ENCODE measurements at regions not wholly inside any gene's neighbourhood (a gene's known extent, or its start where the extent isn't known, plus 50 kb on each side); places are given as distances from the start of the nearest gene placed in this dataset.

DNA sequence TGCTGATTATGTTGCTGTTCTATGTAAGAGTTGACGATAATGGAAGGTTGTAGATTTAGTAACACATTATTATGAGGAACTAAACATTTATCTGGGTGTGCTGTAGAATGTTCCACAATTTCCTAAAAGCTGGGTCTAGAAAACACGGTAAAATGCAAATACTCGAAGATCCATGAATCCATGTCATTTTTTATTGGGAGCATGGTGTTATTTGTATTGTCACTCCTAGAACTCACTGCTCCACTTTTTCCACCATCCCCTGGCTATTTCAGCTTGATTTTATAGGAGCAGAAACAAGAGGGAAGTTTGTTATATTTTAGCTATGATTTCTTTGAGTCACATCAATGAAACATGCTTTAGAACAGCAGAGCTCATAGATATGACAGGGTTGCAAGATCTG, 155.0 kb upstream of the ANK2 start:
- CTCF ChIA-PET, result no interaction called here
- TF ChIP-seq, protein P1, sequence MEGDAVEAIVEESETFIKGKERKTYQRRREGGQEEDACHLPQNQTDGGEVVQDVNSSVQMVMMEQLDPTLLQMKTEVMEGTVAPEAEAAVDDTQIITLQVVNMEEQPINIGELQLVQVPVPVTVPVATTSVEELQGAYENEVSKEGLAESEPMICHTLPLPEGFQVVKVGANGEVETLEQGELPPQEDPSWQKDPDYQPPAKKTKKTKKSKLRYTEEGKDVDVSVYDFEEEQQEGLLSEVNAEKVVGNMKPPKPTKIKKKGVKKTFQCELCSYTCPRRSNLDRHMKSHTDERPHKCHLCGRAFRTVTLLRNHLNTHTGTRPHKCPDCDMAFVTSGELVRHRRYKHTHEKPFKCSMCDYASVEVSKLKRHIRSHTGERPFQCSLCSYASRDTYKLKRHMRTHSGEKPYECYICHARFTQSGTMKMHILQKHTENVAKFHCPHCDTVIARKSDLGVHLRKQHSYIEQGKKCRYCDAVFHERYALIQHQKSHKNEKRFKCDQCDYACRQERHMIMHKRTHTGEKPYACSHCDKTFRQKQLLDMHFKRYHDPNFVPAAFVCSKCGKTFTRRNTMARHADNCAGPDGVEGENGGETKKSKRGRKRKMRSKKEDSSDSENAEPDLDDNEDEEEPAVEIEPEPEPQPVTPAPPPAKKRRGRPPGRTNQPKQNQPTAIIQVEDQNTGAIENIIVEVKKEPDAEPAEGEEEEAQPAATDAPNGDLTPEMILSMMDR (IDR thresholded peaks at IDR 0.05), result no peak
- no peaks in the 10 kb centered on the region for H3K36me3 Mint-ChIP-seq (ENCODE audit: low read depth)
- POLR2A ChIA-PET, result no interaction called here
- intact Hi-C loops (cut with micrococcal nuclease), result no loop called here
- no peak for ATAC-seq (ENCODE audit: low read depth)
- H3K4me1 Mint-ChIP-seq, result peaks cover 4% of the 10 kb centered on the region
- DNase-seq, result no peak
- H3K4me3 Mint-ChIP-seq, result no peak overlapping the region
- H3K9me3 Mint-ChIP-seq, result no peaks in the 10 kb centered on the region
- H3K27ac Mint-ChIP-seq, result no peak overlapping the region
- H3K27me3 Mint-ChIP-seq, result peaks cover 3% of the 10 kb centered on the region

DNA sequence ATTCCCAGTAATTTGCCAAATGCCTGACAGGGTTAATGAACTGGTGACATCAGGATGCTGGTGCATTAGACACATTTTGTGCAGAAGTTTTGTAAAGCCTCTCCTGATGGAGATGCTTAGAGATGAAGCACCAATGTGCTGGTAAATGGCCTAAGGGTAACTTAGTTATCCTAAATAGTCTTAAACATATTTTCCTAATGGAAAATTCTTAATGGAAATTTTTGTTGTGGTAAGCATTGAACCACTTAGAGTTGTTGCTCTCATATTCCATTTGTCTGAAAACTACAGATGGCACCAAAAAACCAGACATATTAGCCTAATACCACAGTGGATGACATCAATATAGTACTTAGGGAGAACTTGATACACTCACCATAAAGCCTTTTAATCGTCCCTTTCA, 154.5 kb upstream of the ANK2 start:
- no peaks in the 10 kb centered on the region for H3K4me1 Mint-ChIP-seq
- H3K4me3 Mint-ChIP-seq, result no peak overlapping the region
- H3K36me3 Mint-ChIP-seq (ENCODE audit: low read depth), result no peaks in the 10 kb centered on the region
- TF ChIP-seq, protein P1 (IDR thresholded peaks at IDR 0.05), result no peak
- ChIA-PET POLR2A (no interaction called here), CTCF (no interaction called here)
- H3K9me3 Mint-ChIP-seq, result no peaks in the 10 kb centered on the region
- ATAC-seq (ENCODE audit: low read depth) (no peak), DNase-seq (no peak)
- intact Hi-C loops (cut with micrococcal nuclease), result no loop called here
- H3K27ac Mint-ChIP-seq, result no peak overlapping the region
- peaks cover 3% of the 10 kb centered on the region for H3K27me3 Mint-ChIP-seq

DNA sequence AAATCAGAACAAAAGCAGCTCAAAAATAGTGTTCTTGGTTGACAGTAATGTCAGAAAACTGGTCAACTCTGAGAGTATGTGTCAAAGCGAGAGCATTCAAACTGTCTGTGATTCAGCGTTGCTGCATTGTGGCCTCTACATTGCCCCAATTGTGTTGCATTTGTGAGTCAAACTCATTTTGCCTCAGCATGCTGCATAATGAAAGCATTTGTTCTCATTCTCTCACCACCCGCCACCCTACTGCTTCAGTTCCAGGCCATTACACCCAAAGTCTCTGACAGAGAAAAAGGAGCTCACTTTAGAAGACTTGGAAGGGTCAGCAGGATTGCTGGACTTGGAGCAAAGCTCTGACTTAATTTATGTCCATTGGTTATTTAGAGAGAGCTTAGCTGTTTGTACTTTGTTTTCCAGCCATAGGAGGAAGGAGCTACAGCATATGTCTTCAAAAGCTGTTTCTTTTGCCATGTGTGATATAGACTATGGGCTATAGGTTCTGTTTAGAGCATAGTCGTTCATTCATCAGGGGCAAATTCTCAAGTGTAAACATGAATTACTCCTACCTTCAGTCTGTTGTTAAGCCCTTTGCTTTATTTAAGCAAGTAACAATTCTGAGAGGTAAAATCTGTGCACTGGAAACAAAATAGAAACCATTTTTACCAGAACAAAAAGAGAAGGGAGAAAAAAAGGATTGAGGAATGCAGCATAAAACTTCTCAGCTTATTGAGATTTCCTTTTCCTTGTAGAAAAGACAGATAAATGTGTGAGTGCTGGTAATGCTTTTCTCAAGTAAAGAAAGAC, 153.4 kb upstream of the ANK2 start:
- H3K4me3 Mint-ChIP-seq, result no peak overlapping the region
- ATAC-seq (ENCODE audit: low read depth) (no peak), DNase-seq (no peak)
- H3K9me3 Mint-ChIP-seq, result no peaks in the 10 kb centered on the region
- no peak overlapping the region for H3K27ac Mint-ChIP-seq
- peaks cover 5% of the 10 kb centered on the region for H3K27me3 Mint-ChIP-seq
- no peaks in the 10 kb centered on the region for H3K36me3 Mint-ChIP-seq (ENCODE audit: low read depth)
- ChIA-PET POLR2A (no interaction called here), CTCF (no interaction called here)
- intact Hi-C loops (cut with micrococcal nuclease), result no loop called here
- TF ChIP-seq, protein P1 (IDR thresholded peaks at IDR 0.05), result no peak
- H3K4me1 Mint-ChIP-seq, result no peaks in the 10 kb centered on the region

DNA sequence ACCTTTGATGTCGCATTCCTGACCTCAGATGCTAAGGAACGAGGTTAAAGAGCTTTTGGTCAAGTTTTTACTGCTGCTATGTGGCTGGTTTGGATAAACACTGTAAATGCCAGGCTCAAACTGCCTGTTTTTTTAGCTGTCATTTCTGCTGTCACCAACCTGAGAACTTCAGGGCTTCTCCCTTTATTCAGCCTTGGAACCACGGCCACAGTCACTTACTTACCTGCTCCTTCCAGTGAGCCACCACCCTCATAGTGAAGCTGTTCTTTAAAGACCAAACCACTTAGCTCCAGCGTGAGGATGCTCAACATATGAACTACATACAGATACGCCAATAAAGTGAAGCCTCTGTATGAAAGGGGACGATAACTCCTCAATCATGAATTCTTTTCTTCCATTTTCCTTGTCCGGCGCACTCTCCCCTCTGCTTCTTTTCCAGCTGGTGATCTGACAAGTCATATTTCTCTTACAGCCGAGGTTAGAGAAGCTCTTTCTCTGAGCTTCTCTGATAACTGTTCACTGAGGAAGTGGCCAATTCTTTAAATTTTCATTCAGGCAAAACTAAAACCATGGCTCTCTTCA, 152.8 kb upstream of the ANK2 start:
- no peaks in the 10 kb centered on the region for H3K36me3 Mint-ChIP-seq (ENCODE audit: low read depth)
- ATAC-seq (ENCODE audit: low read depth) (no peak), DNase-seq (no peak)
- H3K9me3 Mint-ChIP-seq, result no peaks in the 10 kb centered on the region
- no peak overlapping the region for H3K4me3 Mint-ChIP-seq
- POLR2A ChIA-PET, result no interaction called here
- intact Hi-C loops (cut with micrococcal nuclease), result no loop called here
- CTCF ChIA-PET, result no interaction called here
- TF ChIP-seq, protein P1 (IDR thresholded peaks at IDR 0.05), result no peak
- H3K27ac Mint-ChIP-seq, result no peak overlapping the region
- no peaks in the 10 kb centered on the region for H3K4me1 Mint-ChIP-seq
- H3K27me3 Mint-ChIP-seq, result peaks cover 5% of the 10 kb centered on the region

DNA sequence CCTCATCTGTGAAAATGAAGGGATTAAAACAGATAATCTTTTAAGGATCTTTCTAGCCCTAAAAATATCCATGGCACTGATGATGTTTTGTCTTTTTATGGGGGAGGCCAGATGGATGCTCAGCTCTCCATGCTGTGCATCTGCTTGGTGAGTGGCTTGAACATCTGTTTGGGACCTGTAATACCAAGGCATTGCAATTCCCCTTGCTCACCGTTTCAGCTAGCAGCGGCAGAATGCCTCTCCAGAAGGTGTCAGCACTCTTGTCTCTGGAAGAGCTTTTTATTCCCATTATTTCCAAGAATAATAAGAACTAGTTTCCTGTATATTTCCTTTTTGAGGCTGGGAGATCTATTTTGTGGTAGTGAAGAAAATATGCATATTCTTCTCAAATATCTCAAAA, 151.9 kb upstream of the ANK2 start:
- ATAC-seq (ENCODE audit: low read depth) (no peak), DNase-seq (no peak)
- ChIA-PET CTCF (no interaction called here), POLR2A (no interaction called here)
- Mint-ChIP-seq H3K27ac (no peak overlapping the region), H3K4me1 (no peaks in the 10 kb centered on the region), H3K36me3 (ENCODE audit: low read depth) (no peaks in the 10 kb centered on the region), H3K4me3 (no peak overlapping the region), H3K27me3 (peaks cover 2% of the 10 kb centered on the region), H3K9me3 (no peaks in the 10 kb centered on the region)
- intact Hi-C loops (cut with micrococcal nuclease), result no loop called here
- TF ChIP-seq, protein P1 (IDR thresholded peaks at IDR 0.05), result no peak
